Tibial artery (tissue), 4 donors: ENCODE measurements at regions not wholly inside any gene's neighbourhood (a gene's known extent, or its start where the extent isn't known, plus 50 kb on each side); places are given as distances from the start of the nearest gene placed in this dataset.

Source experiments
- DNase-seq, 2 donors: peaks; one replicate each; pipeline ENCODE4 v3.0.0-alpha.2; 2019
- H3K27ac ChIP-seq, 2 donors: fragments of 200-600 bp; sonication (generic) in 1 of 2; 1 replicate in 1 of 2; 2 replicates in 1 of 2; pipeline ENCODE4 v1.5.1; 2018 to 2019; ENCODE audit warnings: mild to moderate bottlenecking in 1 of 2
- H3K27me3 ChIP-seq, 2 donors: fragments of 200-600 bp; sonication (generic) in 1 of 2; one replicate each; pipeline versions ENCODE4 v1.5.1 to v1.6.0; 2016 to 2019
- H3K36me3 ChIP-seq, 3 donors: fragments of 200-600 bp; sonication (generic) in 2 of 3; one replicate each; pipeline ENCODE4 v1.5.1; 2016 to 2019; ENCODE audit warnings: mild to moderate bottlenecking in 2 of 3
- H3K4me1 ChIP-seq, 4 donors: fragments of 200-600 bp; sonication (generic) in 2 of 4; 1 replicate in 3 of 4; 2 replicates in 1 of 4; pipeline ENCODE4 v1.5.1; 2016 to 2019
- H3K4me3 ChIP-seq, 2 donors: fragments of 200-600 bp; sonication (generic) in 1 of 2; 1 replicate in 1 of 2; 2 replicates in 1 of 2; pipeline ENCODE4 v1.5.1; 2018 to 2019; ENCODE audit warnings: mild to moderate bottlenecking in 2 of 2
- H3K9me3 ChIP-seq, 3 donors: fragments of 200-600 bp; sonication (generic) in 1 of 3; one replicate each; pipeline ENCODE4 v1.5.1; 2016 to 2019
- intact Hi-C: fragments of 100-400 bp; cut with DNase I; formaldehyde crosslinking; loops from one replicate; pipeline ENCODE4 v1.15.0; 2023; ENCODE audit warnings: low total_unique reads
- TF ChIP-seq, protein P1 (sequence below), 2 experiments: fragments of 200-600 bp in 1 of 2; fragments of 450-650 bp in 1 of 2; IDR thresholded peaks; one replicate each; pipeline ENCODE4 v1.5.1; 2017 to 2019; ENCODE audit warnings: antibody characterized with exemption in 2 of 2, mild to moderate bottlenecking in 1 of 2, moderate library complexity in 1 of 2

GRCh38 chr2:120791243-120791961 is 55.7 kb downstream of the GLI2 start:
- no peaks in the 10 kb centered on the region for H3K27me3 ChIP-seq
- intact Hi-C loops, result no loop called here

GRCh38 chr2:120791962-120792297 is 56.3 kb downstream of the GLI2 start:
- Histone ChIP-seq H3K4me1 (no peaks in the 10 kb centered on the region), H3K9me3 (no peaks in the 10 kb centered on the region), H3K4me3 (no peak overlapping the region), H3K27me3 (no peaks in the 10 kb centered on the region), H3K36me3 (no peaks in the 10 kb centered on the region), H3K27ac (no peak overlapping the region)
- TF ChIP-seq, protein P1, sequence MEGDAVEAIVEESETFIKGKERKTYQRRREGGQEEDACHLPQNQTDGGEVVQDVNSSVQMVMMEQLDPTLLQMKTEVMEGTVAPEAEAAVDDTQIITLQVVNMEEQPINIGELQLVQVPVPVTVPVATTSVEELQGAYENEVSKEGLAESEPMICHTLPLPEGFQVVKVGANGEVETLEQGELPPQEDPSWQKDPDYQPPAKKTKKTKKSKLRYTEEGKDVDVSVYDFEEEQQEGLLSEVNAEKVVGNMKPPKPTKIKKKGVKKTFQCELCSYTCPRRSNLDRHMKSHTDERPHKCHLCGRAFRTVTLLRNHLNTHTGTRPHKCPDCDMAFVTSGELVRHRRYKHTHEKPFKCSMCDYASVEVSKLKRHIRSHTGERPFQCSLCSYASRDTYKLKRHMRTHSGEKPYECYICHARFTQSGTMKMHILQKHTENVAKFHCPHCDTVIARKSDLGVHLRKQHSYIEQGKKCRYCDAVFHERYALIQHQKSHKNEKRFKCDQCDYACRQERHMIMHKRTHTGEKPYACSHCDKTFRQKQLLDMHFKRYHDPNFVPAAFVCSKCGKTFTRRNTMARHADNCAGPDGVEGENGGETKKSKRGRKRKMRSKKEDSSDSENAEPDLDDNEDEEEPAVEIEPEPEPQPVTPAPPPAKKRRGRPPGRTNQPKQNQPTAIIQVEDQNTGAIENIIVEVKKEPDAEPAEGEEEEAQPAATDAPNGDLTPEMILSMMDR (IDR thresholded peaks at IDR 0.05), result no peak
- intact Hi-C loops, result no loop called here
- DNase-seq, result no peak

More at GRCh38 chr2:120791243-120791961, 55.7 kb downstream of the GLI2 start:
- TF ChIP-seq, protein P1 (IDR thresholded peaks at IDR 0.05), result no peak
- no peaks in the 10 kb centered on the region for H3K4me1 ChIP-seq
- no peak overlapping the region for H3K4me3 ChIP-seq
- no peak overlapping the region for H3K27ac ChIP-seq
- no peak for DNase-seq
- no peaks in the 10 kb centered on the region for H3K36me3 ChIP-seq
- H3K9me3 ChIP-seq, result no peaks in the 10 kb centered on the region

DNA sequence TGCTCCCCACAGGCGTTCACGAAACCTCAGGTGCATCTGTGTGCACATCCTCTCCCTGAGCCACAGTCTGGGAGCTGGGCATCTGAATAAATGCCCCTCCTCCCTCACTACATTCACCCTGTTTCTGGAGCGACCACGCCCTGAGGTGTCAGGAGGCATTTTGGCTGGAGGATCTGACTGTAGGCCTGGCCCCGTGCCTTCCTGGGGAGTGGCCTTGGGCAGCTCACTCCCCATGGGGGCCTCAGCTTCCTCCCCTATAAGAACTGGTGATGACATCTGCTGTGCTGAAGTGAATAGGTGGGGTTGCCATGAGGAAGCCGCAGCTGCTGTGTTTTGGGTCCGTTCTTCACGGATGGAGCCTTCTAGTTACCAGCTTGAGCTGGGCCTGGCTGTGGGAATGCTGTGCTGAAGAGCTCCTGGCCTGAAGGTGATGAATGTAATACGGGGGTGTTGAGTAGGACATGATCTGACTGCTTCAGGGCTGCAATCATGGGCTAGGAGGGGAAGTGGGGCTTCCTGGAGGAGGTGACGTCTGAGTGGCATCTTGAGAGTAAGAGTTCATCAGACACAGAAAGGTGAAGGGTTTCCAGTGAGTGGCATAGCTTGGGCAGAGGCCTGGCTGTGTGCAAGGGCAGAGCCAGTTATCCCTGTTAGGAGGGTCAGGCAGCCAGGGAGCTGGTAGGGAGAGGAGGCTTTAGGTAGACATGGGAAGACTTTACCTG is 58.2 kb downstream of the GLI2 start:
- H3K9me3 ChIP-seq, result no peaks in the 10 kb centered on the region
- H3K4me1 ChIP-seq, result peaks cover 0 to 15% (median 12%) of the 10 kb centered on the region in 4 donors
- H3K27me3 ChIP-seq, result no peaks in the 10 kb centered on the region
- H3K27ac ChIP-seq, result no peak overlapping the region
- no peaks in the 10 kb centered on the region for H3K36me3 ChIP-seq
- intact Hi-C loops, result no loop called here
- TF ChIP-seq, protein P1 (IDR thresholded peaks at IDR 0.05), result no peak
- H3K4me3 ChIP-seq, result no peak overlapping the region
- DNase-seq, result no peak

GRCh38 chr2:120794716-120795115 is 59.0 kb downstream of the GLI2 start:
- Histone ChIP-seq H3K36me3 (no peaks in the 10 kb centered on the region), H3K4me1 (peaks cover 0 to 15% (median 12%) of the 10 kb centered on the region in 4 donors), H3K9me3 (no peaks in the 10 kb centered on the region), H3K4me3 (no peak overlapping the region), H3K27ac (no peak overlapping the region), H3K27me3 (no peaks in the 10 kb centered on the region)
- no peak for DNase-seq
- TF ChIP-seq, protein P1 (IDR thresholded peaks at IDR 0.05), result no peak
- intact Hi-C loops, result no loop called here

DNA sequence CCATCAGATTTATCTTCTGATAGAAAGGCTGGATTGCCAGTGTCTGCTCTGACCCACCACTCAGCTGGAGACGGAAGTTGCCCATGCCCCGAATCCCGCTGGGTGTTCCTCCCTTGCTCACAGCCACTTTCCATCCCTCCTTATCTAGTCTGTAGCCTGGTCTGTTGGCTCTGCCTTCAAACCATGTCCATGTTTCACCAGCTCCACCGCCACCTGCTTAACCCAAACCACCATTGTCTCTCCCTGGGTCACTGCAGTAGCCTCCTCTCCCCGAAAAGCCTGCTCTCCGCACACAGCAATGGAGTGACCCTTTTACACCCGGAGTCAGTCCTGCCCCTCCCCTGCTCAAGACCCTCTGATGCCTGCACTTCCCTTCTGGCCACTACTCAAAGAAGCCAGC is 60.4 kb downstream of the GLI2 start:
- Histone ChIP-seq H3K4me1 (peaks cover 0 to 15% (median 12%) of the 10 kb centered on the region in 4 donors), H3K4me3 (no peak overlapping the region), H3K36me3 (no peaks in the 10 kb centered on the region), H3K27ac (no peak overlapping the region), H3K9me3 (no peaks in the 10 kb centered on the region), H3K27me3 (no peaks in the 10 kb centered on the region)
- intact Hi-C loops, result no loop called here
- no peak for DNase-seq
- TF ChIP-seq, protein P1 (IDR thresholded peaks at IDR 0.05), result no peak
